Spleen (tissue), 11 donors: ENCODE measurements at regions not wholly inside any gene's neighbourhood (a gene's known extent, or its start where the extent isn't known, plus 50 kb on each side); places are given as distances from the start of the nearest gene placed in this dataset.

Experiments used
- DNase-seq: peaks from one replicate; pipeline ENCODE4 v3.0.0-alpha.2; 2020
- H3K27ac ChIP-seq, 8 donors: fragments of 200-600 bp; sonication (generic) in 7 of 8; 1 replicate in 4 of 8; 2 replicates in 4 of 8; pipeline versions ENCODE4 v1.5.0 to v1.8.0; 2016 to 2021; ENCODE audit warnings: inconsistent platforms in 4 of 8, mild to moderate bottlenecking in 4 of 8, moderate library complexity in 1 of 8
- H3K27me3 ChIP-seq, 7 donors: fragments of 200-600 bp; sonication (generic) in 6 of 7; replicated peaks in 1 of 7; 1 replicate in 4 of 7; 2 replicates in 3 of 7; pipeline versions ENCODE4 v1.5.0 to v1.8.0; 2016 to 2021; ENCODE audit warnings: inconsistent platforms in 3 of 7, mild to moderate bottlenecking in 1 of 7
- H3K36me3 ChIP-seq, 6 donors: fragments of 200-600 bp; sonication (generic) in 5 of 6; 1 replicate in 4 of 6; 2 replicates in 2 of 6; pipeline versions ENCODE4 v1.5.0 to v1.8.0; 2016 to 2021; ENCODE audit warnings: inconsistent platforms in 2 of 6
- H3K4me1 ChIP-seq, 6 donors: fragments of 200-600 bp; sonication (generic) in 5 of 6; 1 replicate in 3 of 6; 2 replicates in 3 of 6; pipeline versions ENCODE4 v1.5.0 to v1.8.0; 2016 to 2021; ENCODE audit warnings: inconsistent platforms in 3 of 6
- H3K4me3 ChIP-seq, 8 donors: fragments of 200-600 bp; sonication (generic) in 7 of 8; 1 replicate in 4 of 8; 2 replicates in 4 of 8; pipeline versions ENCODE4 v1.5.0 to v1.8.0; 2016 to 2021; ENCODE audit warnings: inconsistent platforms in 4 of 8, mild to moderate bottlenecking in 4 of 8, moderate library complexity in 2 of 8
- H3K9me3 ChIP-seq, 8 donors: fragments of 200-600 bp; sonication (generic) in 7 of 8; 1 replicate in 4 of 8; 2 replicates in 4 of 8; pipeline versions ENCODE4 v1.5.0 to v1.8.0; 2016 to 2021; ENCODE audit warnings: inconsistent platforms in 4 of 8
- POLR2A ChIP-seq, 3 donors: fragments of 450-650 bp; IDR thresholded peaks; one replicate each; pipeline ENCODE4 v1.5.1; 2017; ENCODE audit warnings: antibody characterized with exemption in 3 of 3, mild to moderate bottlenecking in 1 of 3
- POLR2AphosphoS5 ChIP-seq, 3 donors: sonication (generic); formaldehyde crosslinking; IDR thresholded peaks; one replicate each; pipeline ENCODE4 v1.5.1; 2017; ENCODE audit warnings: antibody characterized with exemption in 3 of 3
- WGBS, 5 donors: extraction: QIAGEN DNeasy Blood & Tissue Kit in 3 of 5; methylation state at CpG; one replicate each; pipeline versions ENCODE4 v1.1.5 to v1.1.7; 2013 to 2018; 5-methylcytosine and 5-hydroxymethylcytosine counted together
- intact Hi-C: fragments of 100-400 bp; cut with DNase I; formaldehyde crosslinking; loops from one replicate; pipeline ENCODE4 v1.15.0; 2023; ENCODE audit warnings: low total_unique reads
- TF ChIP-seq, protein P1 (sequence below), 11 experiments: fragments of 200-600 bp in 7 of 11; fragments of 450-650 bp in 4 of 11; sonication (generic) in 4 of 11; IDR thresholded peaks in 8 of 11; conservative IDR thresholded peaks in 3 of 11; 1 replicate in 7 of 11; 2 replicates in 4 of 11; pipeline versions ENCODE4 v1.4.0 to v1.8.0; 2016 to 2021; ENCODE audit warnings: antibody characterized with exemption in 11 of 11, inconsistent platforms in 4 of 11, mild to moderate bottlenecking in 1 of 11
- donor health status: healthy with polysubstance abuse.
- donor health status: DM: no; HTN: no; CAD: no; lungs with moderate emphysema.
- donor health status: DM: no; HTN: no; CAD: no.
- donor health status: Bipolar disorder and iron deficiency.
- donor health status: healthy.
- donor health status: DM: no; HTN: no; CAD: no.
- donor health status: DM: yes; HTN: yes; CAD: no.

DNA sequence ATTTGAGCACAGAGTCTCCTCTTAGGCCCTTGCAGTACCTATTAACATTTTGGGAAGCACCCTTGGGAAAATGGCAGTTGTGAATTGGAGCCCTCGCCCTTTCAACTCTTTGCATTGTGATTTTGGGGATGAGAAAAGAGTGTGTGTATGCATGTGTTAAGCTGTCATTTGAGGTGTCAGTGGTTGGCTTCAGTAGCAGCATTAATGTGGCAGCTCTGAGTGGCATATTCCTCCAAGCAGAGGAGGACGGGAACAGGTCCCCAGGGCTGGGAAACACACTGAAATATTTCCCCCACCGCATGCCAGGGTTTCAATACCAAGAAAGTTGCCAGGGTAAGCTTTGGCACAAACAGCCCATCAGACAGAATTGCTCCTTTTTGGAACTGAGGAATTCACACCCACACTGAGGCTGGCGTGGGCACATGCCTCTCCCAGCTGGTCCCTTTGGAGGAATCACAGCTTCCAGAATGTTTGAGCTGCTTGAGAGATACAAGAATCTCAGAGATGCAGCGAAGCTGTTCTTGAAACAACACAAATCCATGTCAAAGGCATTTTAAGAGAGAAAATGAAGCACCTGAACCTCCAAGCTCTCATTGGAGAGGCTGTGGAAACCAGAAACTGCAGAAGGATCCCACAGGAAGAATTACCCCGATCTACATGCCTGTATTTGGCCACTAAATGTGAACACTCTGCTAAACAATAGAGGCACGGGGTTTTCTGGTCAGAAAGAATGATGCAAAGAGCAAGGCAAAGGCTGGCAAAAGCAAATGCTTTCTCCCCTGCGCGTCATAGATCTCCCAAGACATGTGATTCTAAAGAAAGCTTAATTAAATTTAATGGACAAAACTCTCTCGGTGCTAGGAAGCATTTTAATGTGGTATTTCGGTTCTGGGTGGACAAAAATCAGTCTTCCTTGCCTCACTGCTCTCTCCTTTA lies 67.2 kb upstream of the RCN1 start:
- 69 to 80% (median 80%) methylated on average over 11 of the region's 11 CpGs for WGBS, 5 donors
- intact Hi-C loops: no loop called here
- Histone ChIP-seq H3K4me3 (no peak overlapping the region), H3K36me3 (no peaks in the 10 kb centered on the region), H3K27me3 (peaks cover 0 to 3% (median 0%) of the 10 kb centered on the region in 7 donors), H3K4me1 (no peaks in the 10 kb centered on the region), H3K9me3 (no peaks in the 10 kb centered on the region), H3K27ac (no peak overlapping the region)
- TF ChIP-seq POLR2AphosphoS5 (IDR thresholded peaks at IDR 0.05): no peak
- TF ChIP-seq, protein P1, sequence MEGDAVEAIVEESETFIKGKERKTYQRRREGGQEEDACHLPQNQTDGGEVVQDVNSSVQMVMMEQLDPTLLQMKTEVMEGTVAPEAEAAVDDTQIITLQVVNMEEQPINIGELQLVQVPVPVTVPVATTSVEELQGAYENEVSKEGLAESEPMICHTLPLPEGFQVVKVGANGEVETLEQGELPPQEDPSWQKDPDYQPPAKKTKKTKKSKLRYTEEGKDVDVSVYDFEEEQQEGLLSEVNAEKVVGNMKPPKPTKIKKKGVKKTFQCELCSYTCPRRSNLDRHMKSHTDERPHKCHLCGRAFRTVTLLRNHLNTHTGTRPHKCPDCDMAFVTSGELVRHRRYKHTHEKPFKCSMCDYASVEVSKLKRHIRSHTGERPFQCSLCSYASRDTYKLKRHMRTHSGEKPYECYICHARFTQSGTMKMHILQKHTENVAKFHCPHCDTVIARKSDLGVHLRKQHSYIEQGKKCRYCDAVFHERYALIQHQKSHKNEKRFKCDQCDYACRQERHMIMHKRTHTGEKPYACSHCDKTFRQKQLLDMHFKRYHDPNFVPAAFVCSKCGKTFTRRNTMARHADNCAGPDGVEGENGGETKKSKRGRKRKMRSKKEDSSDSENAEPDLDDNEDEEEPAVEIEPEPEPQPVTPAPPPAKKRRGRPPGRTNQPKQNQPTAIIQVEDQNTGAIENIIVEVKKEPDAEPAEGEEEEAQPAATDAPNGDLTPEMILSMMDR (IDR thresholded peaks at IDR 0.05 in 8 of 11, conservative IDR thresholded peaks at IDR 0.05 in 3 of 11): no peak
- no peak for TF ChIP-seq POLR2A (IDR thresholded peaks at IDR 0.05)
- no peak for DNase-seq

DNA sequence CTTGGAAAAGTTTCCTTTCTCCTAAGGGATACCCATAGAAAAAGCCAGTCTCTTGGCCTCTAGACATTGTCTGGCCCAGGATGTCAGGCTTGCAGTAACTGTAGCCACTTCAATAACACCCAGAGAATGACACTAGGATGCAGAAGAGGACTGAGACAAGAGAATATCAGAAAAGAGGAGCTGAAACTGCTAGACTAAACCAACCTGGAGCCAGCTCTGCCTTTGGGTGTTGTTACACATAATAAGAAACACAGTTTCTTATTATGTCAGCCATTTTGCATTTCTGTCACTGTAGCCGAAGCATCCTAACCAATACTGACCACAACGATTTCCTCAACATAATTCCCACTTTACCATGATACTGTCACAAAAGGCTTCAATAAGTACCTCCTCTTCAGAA lies 72.2 kb upstream of the RCN1 start:
- intact Hi-C loops: no loop called here
- H3K27ac ChIP-seq: no peak overlapping the region
- H3K4me3 ChIP-seq: no peak overlapping the region
- H3K4me1 ChIP-seq: no peaks in the 10 kb centered on the region
- TF ChIP-seq POLR2AphosphoS5 (IDR thresholded peaks at IDR 0.05): no peak
- no peaks in the 10 kb centered on the region for H3K36me3 ChIP-seq
- no peaks in the 10 kb centered on the region for H3K9me3 ChIP-seq
- 70 to 85% (median 75%) methylated on average over 2 of the region's 2 CpGs for WGBS, 5 donors
- peaks cover 0 to 20% (median 0%) of the 10 kb centered on the region in 7 donors for H3K27me3 ChIP-seq
- DNase-seq: no peak

DNA sequence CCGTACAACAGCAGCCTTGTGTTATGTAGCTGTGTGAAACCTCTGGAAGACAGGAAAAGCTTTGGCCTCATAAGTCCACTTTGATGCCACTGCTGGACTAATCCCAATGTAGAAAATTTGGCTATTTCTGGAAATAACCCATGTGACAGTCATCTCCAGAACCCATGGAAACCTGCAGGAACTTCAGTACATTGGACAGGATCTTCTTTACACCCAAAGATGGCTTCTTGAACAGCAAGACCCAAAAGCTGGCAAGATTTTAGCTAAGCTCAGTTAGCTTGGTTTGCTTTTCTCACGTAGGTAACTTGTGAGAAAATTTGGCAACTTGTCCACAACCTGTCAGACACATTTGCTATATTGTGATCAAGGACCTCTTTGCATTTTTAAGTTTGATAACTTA lies 74.8 kb upstream of the RCN1 start:
- Histone ChIP-seq H3K27ac (no peak overlapping the region), H3K4me3 (no peak overlapping the region), H3K9me3 (no peaks in the 10 kb centered on the region), H3K36me3 (no peaks in the 10 kb centered on the region), H3K27me3 (peaks cover 0 to 38% (median 0%) of the 10 kb centered on the region in 7 donors), H3K4me1 (no peaks in the 10 kb centered on the region)
- intact Hi-C loops: no loop called here
- DNase-seq: no peak
- WGBS, 5 donors: 71 to 83% (median 78%) methylated on average over 2 of the region's 2 CpGs
- no peak for TF ChIP-seq POLR2AphosphoS5 (IDR thresholded peaks at IDR 0.05)
- no peak for TF ChIP-seq POLR2A (IDR thresholded peaks at IDR 0.05)
- TF ChIP-seq, protein P1 (IDR thresholded peaks at IDR 0.05 in 8 of 11, conservative IDR thresholded peaks at IDR 0.05 in 3 of 11): no peak

DNA sequence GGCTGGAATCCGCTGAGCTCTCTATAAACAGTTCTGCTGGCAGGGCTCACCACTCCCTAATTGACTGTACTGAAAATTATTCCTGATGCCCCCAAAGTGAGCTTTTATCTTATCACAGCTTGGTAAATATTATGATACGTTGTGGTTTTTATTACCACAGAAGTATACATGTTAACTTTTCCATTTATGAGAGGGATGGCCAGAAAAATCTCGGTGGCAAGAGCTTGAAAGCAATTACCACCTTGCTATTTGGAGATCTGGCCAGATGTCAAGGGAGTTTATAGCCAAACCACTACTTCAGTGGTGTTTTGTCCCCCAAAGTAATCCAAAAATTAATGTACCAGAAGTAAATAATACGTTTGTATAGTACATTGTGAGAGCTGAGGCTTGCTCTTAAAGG lies 75.4 kb upstream of the RCN1 start:
- no peak overlapping the region for H3K4me3 ChIP-seq
- TF ChIP-seq, protein P1 (IDR thresholded peaks at IDR 0.05 in 8 of 11, conservative IDR thresholded peaks at IDR 0.05 in 3 of 11): no peak
- TF ChIP-seq POLR2AphosphoS5 (IDR thresholded peaks at IDR 0.05) (no peak), POLR2A (IDR thresholded peaks at IDR 0.05) (no peak)
- DNase-seq: no peak
- no peak overlapping the region for H3K27ac ChIP-seq
- no peaks in the 10 kb centered on the region for H3K9me3 ChIP-seq
- H3K4me1 ChIP-seq: no peaks in the 10 kb centered on the region
- intact Hi-C loops: no loop called here
- H3K27me3 ChIP-seq: peaks cover 0 to 44% (median 0%) of the 10 kb centered on the region in 7 donors
- 68 to 73% (median 72%) methylated on average over 4 of the region's 4 CpGs for WGBS, 5 donors
- H3K36me3 ChIP-seq: no peaks in the 10 kb centered on the region
